Mammary epithelial cell (primary cell): ENCODE measurements at regions not wholly inside any gene's neighbourhood (a gene's known extent, or its start where the extent isn't known, plus 50 kb on each side); places are given as distances from the start of the nearest gene placed in this dataset.

Source experiments
- EZH2 ChIP-seq: IDR thresholded peaks from 2 replicates; pipeline ENCODE4 v1.6.1; 2012; ENCODE audit warnings: low read length, inconsistent platforms, borderline replicate concordance
- TF ChIP-seq, protein P1 (sequence below), 2 donors: IDR thresholded peaks in 1 of 2; conservative IDR thresholded peaks in 1 of 2; 2 replicates each; pipeline ENCODE4 v1.5.1; 2011 to 2012; ENCODE audit warnings: inconsistent platforms in 2 of 2, low read length in 2 of 2, mild to moderate bottlenecking in 2 of 2, control low read depth in 1 of 2, low read depth in 1 of 2; ENCODE audit not compliant: insufficient read depth in 1 of 2; ENCODE audit errors: extremely low read depth in 1 of 2

DNA sequence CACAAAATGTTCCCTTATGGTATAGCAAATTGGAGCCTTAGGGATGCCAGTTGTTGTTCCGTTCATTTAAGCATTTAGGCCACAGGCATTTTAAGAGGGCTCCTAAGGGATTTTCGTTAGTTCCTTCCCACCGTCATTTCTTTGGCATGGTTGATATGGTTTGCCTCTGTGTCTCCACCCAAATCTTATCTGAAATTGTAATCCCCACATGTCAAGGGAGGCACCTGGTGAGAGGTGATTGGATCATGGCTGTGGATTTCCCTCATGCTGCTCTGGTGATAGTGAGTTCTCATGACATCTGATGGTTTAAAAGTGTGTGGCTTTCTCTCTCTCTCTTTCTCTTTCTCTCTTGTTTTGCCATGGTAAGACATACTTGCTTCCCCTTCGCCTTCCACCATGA, 104.1 kb downstream of the ASB9 start:
- TF ChIP-seq, protein P1, sequence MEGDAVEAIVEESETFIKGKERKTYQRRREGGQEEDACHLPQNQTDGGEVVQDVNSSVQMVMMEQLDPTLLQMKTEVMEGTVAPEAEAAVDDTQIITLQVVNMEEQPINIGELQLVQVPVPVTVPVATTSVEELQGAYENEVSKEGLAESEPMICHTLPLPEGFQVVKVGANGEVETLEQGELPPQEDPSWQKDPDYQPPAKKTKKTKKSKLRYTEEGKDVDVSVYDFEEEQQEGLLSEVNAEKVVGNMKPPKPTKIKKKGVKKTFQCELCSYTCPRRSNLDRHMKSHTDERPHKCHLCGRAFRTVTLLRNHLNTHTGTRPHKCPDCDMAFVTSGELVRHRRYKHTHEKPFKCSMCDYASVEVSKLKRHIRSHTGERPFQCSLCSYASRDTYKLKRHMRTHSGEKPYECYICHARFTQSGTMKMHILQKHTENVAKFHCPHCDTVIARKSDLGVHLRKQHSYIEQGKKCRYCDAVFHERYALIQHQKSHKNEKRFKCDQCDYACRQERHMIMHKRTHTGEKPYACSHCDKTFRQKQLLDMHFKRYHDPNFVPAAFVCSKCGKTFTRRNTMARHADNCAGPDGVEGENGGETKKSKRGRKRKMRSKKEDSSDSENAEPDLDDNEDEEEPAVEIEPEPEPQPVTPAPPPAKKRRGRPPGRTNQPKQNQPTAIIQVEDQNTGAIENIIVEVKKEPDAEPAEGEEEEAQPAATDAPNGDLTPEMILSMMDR (conservative IDR thresholded peaks at IDR 0.05 in 1 of 2, IDR thresholded peaks at IDR 0.05 in 1 of 2; ENCODE audit: extremely low read depth in 1 of 2, insufficient read depth in 1 of 2, low read depth in 1 of 2, low read length in 2 of 2) = no peak
- no peak for TF ChIP-seq EZH2
